ENCODE measurements at regions not wholly inside any gene's neighbourhood (a gene's known extent, or its start where the extent isn't known, plus 50 kb on each side); places are given as distances from the start of the nearest gene placed in this dataset.

- no peak for DNase-seq
Observed at GRCh38 chr15:39471785-39472574, 108.9 kb upstream of the THBS1 start.

DNA sequence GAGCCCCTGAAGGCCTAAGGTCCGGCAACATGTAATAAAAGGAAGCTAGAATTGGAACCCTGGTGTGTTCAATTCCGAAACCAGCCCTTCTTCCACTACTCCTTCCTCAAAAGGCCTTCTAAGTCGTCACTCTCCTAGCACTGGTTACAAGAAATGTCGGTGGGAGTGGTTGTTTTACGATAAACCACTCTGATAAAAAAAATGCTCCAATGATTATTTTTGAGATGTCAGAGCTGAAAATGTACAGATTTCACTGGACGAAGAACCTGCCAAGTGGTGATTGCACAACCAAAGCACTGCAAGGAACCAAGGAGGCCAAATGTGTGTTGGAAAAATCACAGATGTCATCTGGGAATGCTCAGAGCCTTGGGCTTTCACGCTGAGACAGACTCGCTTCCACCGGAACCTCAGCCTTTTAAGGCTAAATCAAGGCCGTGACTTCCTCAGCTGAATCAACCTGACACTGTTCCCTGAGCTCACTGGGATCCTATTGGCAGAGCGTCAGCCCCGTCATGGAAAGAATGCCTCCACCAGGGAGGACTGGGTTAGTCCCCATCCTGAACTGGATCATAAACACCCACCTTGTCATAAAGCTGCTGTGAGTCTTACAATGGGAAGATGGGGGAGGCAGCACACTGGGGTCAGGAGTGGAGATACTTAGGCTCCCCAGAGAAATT is 108.1 kb upstream of the THBS1 start:
- DNase-seq = no peak

DNA sequence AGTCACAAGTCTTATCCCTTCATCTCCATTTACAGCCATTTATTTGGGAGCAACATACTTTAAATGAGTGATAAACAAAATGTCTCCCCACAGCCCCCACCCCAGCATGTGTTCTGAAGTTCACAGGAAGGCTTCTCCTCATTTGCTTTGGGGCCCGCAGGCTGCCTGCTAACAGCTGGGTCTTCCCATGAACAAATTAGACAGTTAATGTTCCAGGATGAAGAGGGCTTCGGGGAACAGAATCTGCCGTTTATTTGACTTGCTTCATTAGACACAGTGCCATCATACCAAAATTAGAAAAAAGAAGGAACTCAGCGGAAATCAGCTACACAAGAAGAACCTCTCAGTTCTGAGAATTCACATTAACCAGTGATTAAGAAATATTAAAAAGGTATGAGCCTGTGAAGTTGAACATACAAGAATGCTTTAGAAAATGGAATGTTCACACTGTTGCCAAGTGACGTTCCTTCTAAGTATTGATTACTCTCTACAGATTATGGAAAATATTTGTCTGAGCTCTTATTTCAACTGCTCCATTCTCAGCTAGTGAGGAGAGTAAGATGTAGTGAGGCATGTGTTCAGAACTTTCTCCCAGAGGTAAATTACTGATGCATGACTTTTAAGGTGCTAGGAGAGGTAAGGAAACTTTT is 107.5 kb upstream of the THBS1 start:
- DNase-seq = no peak

DNA sequence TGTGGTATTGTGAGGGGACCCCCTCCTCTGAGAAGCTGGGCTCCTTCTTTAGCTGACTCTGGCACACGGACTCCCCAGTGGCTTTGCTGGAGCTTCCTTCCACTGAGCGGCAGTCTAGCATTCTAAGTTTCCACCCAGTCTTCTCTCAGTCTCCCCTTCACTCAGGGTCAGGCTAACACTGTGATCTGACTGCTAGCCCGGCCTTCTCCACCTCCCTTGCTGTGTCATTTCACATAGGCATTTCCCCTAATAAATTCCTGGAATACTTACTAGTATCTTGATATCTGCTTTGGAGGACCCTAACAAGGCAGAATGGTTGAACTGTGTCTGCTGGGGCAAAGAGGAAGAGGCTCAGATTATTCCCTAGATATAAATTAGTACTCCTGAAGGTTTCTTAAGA is 106.2 kb upstream of the THBS1 start:
- no peak for DNase-seq

GRCh38 chr15:39478996-39479395 is 101.9 kb upstream of the THBS1 start:
- no peak for DNase-seq

DNA sequence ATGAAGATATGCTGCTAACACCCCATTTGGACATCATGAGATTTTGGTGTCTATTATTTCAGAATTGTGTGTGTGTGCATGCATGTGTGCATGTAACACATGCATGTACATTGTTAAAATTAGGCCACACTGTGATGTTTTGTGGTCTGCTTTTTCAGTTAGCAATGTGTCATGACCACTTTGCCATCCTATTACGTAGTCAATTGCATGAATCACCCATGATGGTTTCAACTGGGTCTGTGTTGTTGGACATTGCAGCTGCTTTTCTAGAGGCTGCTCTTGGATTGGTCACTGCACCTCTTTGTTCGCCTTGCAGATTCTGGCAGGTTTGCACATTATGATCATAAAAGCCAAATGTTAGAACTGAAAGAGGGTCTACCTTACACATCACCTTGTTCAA is 101.0 kb upstream of the THBS1 start:
- no peak for DNase-seq

DNA sequence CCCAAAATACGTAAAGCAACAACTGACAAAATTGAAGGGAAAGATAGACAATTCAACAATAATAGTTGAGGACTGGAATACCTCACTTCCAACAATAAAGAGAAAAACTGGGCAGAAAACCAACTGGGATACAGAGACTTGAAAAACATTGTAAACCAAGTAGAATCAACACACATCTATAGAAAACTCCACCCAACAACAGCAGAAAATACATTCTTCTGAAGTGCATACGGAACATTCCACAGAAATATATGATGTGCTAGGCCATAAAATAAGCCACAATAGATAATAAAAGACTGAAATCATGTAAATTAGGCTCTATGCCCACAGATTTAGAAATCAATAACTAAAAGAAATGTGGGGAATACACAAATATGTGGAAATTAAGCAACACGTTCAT is 98.4 kb upstream of the THBS1 start:
- no peak for DNase-seq

- DNase-seq = no peak
Observed at GRCh38 chr15:39486621-39487457, 94.0 kb upstream of the THBS1 start.

- DNase-seq = no peak
Observed at GRCh38 chr15:39487458-39487735, 93.5 kb upstream of the THBS1 start.

DNA sequence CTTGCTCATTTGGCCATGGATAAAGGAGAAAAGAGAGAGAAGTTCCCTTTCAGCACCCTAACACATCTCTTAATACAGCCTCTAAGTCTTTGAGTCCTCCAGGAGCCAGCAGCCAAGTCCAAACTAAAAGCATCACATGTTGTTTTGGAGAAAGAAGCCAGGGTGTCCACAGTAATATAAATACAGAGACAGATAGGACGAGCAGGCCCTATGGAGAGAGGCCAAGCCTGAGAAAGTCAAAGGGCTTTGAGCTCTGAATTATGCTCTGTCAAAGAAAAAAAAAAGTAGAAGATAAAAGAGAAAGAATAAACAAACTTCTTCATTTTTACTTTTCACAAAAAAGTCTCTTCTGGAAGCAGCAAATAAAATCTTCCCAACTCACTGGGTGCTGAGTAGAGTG is 92.4 kb upstream of the THBS1 start:
- no peak for DNase-seq

DNA sequence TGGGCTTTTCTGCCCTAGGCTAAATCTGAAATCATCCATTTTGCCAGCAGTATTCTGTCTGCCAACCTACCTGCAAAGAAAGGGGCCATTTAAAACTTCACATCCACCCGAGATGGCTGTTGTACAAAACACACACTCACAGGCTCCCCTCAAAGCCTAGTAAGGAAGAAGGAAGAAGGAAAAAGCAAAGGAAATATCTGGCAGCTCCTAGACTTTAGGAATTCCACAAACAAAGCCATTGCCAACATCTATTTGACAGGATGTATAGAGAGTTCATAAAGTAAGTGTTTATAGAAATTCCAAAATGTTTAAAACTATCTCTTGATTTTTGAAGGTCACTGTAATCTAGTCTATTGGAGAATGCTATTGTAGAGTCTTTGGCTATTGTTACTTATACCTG is 91.9 kb upstream of the THBS1 start:
- no peak for DNase-seq

GRCh38 chr15:39491115-39491885 is 89.6 kb upstream of the THBS1 start:
- DNase-seq = no peak

DNA sequence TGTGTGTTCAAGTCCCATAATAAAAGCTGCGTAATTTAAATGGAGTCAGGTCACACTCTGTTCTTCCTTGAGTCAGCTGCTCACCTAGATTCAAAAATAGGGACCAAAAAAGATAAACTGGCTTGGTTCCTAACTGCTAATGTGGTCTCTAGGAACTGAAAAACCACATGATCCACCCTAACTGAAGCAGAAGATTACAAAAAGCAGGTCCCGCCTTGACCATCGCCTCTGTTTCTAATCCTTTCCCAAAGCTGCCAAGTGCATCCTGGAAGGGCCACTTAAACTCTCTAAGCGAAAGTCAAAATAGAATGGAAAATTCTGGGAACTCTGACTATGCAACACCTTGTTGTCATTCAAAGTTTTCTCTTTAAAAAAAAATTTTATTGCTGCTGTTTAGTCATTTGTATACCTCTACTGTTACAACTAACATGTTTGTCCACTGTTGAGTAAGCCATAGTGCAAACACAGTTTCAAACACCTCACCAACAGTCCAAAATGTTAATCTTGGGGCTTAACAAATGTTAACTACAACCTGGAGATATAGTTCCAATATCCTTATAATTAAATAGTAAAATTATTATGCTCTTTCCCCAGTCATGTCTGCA is 88.9 kb upstream of the THBS1 start:
- no peak for DNase-seq

DNA sequence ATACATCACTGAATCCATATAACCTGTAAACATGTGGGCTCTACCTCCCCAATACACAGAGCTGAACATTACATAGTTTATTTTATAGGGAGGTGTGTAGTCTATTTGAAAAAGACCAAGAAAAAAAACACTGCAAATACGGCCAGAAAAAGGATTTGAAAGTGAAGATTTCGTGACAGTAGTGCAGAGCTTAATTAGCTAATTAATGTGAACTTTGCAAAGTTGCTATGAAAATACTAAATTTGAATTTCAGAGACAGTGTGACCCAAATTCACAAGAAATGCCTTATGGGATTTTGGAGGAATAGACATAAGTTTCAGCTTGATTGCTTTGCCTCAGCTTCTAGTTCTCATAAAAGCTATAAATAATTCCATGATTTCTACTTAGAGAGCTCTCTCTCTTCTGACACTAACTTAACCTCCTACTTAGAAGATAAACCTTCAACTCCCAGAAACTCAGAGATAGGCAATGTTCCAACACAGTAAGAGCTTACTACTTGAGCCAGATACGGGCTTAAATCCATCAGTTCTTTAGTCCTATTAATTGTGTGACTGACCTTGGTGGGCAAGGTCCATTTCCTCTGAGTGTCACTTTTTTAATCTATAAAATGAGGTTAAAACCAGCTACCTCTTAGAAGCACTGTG is 87.3 kb upstream of the THBS1 start:
- no peak for DNase-seq

DNA sequence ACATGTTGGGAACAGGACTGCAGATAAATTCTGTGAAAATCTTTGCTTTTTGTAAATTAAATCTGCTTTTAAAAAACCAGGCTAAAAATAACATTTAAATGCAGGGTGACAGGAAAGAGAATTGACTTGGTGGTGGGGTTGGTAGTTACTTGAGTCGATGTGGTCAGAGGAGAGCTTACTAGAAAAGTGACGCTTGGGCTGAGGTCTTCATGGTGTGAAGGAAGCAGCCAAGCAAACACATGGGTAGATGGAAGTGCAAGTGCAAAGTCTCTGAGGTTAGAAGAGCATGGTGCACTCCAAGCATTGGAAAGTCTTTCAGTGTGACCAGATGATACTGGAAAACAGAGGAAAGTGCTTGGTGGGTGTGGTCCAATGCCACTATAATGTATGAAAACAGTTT is 86.4 kb upstream of the THBS1 start:
- no peak for DNase-seq

GRCh38 chr15:39495871-39496840 is 84.7 kb upstream of the THBS1 start:
- DNase-seq = no peak

DNA sequence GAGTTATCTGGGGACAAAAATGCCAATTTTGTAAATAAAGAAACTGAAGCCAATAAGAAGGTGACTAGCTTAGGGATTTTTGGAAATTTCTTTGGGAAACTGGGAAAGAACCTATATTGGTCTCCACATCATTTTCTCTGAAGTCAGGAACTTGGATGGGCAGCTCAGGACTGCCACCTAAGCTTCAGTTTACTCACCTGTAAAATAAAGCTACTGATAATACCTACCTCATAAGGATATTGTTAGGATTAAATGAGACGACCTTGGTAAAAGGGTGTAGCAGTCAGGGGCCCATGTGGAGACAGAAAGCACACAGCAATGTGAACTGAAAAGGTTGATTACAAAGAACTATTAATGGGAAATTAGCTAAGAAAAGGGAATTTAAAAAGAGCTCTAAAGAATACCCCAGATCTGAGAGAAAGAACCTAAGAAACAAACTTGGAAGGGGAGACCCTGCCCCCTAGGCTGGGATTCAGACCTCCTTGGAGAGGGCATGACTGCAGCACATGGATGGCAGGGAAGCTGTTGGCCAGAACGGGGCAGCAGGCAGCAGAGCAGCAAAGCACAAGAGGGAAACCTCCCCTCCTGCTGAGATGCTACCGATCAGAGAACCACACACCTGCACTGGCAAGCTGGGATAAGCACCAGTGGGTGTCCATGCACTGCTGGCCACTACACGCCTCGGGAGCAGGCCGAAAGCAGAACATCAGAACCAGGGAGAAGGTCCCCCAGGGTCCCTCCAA is 83.7 kb upstream of the THBS1 start:
- no peak for DNase-seq

- DNase-seq = no peak
Observed at GRCh38 chr15:39497759-39498565, 82.9 kb upstream of the THBS1 start.

DNA sequence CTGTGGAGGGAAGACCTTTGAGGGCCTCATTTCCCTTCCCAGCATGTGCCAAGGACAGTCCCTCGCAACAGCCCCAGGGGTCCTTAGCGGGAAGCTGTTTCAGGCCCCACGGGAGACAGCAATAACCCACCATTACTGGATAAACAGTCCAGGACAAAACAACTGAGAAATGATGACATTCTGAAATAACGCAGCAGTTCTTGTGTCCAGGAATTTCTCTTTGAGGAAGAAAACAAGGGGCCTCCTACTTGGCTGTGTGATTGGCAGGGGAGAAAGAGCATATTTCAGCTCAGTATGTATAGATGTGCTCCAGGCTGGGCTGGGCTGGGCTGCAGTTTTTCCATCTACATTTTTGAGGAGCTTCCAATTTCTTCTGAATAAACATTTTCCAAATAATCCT is 82.2 kb upstream of the THBS1 start:
- no peak for DNase-seq
